DMS 273 (cell line): ENCODE measurements at regions not wholly inside any gene's neighbourhood (a gene's known extent, or its start where the extent isn't known, plus 50 kb on each side); places are given as distances from the start of the nearest gene placed in this dataset.

Experiments used
- DNase-seq: peaks from one replicate; lab custom pipeline; 2025; ENCODE audit not compliant: unreplicated experiment; lab: John Stamatoyannopoulos, UW

DNA sequence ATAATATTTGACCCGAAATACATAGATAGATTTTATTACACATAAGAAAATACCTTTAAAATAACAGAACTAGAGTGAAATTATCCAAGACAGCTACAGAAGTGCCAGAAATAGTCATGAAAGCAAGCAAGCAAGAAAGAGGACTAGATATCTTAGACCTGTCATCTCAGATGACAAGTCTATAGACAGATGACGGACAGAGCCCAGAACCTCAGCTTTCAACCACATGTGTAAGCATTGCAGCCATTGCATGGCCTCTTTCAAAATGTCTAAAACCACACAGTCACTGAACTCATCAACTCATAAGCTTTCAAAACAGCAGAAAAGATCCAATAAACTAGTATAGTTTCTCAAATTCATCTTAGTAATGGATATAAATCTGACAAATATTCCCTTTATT is 59.8 kb upstream of the FHIT start:
- DNase-seq: no peak

DNA sequence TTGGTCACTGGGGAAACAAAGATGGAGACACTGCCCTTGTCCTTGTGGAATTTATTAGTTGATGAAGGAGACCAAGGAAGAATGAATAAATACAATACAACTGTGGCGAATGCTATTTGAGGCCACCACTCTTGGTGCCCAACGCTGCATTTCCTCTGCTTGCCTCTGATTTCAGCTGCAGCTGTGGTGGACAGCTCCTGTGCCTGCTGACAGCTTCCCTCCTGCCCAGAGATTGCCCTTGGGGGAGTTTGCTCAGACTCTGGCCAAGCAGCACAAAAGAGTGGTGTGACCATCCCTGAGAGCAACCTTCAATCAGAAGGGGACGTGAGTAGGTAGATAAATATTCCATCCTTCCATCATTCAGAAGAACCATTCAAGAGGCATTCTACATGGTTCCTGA is 64.6 kb upstream of the FHIT start:
- no peak for DNase-seq

DNA sequence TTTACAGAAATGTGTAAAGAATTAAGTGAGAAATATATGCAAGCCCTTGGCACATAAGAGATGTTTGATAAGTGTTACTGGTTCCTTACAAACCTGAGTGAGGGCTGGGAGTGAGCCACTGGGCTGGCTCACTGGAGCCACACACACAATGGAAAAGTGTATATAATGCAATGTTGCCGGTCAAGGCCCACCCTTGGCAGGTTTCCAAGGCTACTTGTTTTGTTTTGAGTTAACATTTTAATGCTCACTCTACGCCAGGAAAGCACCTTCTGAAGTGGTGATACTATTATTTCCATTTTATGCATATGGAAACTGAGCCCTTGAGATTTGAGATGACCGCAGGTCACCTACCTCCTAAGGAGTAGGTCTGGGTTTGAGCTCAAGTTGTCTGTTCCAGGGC is 71.8 kb upstream of the FHIT start:
- DNase-seq: no peak

DNA sequence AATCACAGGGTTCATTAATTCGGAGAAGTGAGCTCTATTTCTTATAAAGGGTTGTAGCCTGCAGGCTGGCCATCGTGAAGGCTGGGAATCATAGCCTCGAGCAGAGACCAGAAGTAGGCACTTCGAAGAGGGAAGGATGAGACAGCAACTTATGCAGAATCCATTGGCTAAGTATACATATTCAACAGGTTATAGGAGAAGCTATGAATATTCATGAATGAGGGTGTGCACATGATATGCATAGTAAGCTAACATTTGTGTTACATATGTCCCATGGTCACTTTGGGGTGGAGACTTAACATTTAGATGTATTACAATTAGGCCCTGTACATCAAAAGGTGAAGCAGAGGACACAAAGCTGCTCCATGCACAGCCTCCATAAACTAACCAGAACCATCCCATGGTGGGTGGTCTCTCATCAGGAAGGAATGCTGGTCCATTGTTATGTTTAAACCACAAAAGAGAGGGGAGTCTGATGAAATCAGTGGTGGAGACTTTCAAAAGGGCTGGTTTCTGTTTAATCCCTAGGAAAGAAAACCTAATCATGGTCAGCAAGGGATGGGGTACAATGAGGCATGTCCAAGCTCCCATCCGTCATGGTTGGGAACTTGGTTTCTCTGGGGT is 80.8 kb upstream of the FHIT start:
- DNase-seq: no peak

DNA sequence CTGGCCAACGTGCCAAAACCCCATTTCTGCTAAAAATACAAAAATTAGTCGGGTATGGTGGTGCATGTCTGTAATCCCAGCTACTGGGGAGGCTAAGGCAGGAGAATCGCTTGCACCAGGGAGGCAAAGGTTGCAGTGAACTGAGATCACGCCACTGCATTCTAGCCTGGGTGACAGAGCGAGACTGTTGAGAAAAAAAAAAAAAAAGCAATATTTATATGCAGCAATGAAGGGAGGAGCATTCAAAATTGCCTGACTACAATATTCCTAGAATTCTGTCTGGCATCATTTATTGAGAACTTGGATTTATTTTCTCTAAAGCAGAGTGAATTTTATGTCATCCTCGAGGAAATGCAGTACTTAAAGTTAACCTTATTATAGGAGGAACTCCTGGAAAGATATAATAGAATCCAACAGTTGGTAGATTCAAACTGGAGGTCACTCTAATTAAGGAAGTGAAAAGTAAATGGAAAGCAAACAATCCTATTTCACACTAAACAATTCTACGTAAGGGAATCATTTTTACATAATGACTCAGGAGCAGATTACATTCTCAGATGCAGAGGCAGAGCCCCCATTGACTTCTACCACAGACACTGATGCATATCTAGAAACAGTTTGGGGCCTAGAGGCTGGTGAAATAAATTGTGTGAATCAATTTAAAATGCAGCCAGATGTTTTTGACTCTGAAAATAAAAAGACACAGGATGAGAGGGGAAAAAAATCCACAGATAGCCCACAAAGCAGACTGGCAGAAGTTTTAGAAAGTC is 82.1 kb upstream of the FHIT start:
- DNase-seq: no peak

DNA sequence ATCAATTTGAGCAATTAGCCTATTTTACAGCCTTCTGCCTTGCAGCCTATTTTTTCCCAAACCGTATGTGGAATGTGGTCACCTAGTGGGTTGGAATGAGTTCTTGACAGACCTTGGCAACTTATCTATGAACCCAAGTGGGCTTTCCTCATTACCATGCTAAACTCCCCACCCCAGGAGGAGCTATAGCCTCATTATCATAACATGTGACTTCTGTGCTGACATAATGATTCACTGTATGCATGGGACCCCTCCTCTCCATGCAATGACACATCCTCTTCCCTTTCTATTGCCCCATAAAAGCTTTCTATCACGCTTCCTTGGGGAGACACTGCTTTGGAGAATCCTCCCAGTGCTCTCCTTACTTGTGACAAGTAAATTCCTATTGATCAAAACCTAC is 83.5 kb upstream of the FHIT start:
- no peak for DNase-seq

DNA sequence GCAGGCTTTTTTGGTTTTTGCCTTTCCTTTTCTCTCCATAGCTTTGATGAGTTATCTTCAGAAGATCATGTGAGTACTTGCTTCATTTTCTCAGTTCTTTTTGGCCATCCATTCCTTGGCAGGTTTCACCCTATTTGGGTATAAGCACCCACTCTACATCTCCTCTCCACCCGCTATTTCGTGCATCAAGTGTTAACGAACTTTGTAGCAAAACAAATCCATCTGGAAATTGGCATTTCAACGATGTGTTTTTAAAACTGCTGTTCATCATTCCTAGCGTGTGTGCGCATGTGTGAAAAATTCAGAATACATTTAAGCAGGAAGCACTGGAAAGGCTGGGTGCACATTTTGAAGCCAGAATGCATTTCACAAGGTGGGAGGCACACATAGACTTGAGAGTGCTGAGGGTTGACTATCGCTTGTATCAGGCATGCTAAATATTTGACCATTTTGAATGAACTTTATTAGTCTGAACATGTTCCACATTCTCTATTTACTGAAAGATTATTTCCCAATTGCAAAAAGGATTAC is 89.7 kb upstream of the FHIT start:
- no peak for DNase-seq

DNA sequence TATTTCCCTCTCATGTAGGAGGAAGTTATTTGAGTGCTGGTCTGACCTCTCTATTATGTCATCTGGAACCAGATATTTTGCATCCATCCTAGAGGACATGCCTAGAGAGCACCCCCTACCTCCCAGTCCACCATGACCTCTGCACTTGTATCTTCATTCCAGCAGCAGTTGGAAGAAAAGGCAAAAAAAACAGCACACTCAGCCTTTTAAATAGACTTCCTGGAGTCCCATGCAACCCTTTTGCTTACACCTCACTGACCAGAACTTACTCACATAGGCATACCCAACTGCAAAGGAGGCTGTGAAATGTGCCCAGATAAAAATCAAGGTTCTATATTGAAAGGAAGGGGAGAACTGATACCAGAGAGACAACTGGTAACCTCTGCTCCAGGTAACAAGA is 92.3 kb upstream of the FHIT start:
- no peak for DNase-seq

DNA sequence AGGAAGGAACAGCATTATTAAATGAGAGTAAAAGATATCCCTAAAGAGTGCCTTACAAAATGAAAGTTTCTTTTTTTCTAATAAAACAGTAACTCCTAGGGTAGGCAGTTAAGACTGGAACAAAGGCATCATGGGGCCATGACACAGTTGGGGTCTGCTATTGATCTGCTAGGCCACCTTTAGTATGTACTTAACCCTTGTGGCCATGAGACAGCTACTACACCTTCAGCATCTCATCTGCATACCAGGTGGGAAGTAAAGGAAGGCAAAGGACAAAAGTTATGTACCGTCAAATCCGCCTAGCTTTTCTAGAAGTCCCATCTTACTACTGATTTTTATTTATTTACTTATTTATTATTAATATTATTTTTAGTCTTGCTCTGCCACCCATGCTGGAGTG is 93.8 kb upstream of the FHIT start:
- no peak for DNase-seq

DNA sequence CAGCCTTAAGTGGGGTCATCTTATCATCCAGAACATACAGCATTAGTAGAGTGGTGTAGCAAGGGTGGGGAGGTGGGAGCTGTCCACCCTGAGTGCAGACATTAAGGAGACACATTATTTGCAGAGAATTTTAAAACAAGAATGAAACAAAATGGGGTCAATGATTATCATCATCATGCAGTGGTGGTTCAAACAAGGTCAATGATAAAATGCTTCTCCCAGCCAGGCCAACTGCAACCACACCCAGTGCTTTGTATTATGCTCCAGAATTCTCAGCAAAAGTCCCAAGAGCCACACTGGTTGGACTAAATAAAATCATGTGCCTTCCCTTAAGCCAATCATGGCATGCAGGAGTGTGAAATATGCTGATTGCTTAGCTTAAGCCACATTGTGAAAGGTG is 96.7 kb upstream of the FHIT start:
- no peak for DNase-seq

DNA sequence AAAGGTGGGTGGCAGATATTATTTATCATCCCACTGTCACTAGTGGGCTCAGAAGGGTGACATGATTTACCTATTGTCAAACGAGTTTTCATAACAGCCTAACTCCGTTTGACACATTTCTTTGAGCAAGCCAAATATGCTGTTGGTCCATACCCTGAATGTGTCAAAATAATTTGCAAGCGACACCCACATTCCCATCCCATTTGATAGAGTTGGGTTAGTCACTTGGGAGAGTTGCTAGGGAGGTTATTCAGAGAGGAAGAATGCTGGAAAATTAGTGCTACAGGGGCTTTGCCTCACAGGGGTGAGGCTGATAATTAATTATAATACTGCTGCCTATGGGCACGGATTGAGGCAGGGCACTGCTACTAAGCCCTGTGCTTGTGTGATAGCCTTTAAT is 98.5 kb upstream of the FHIT start:
- no peak for DNase-seq

DNA sequence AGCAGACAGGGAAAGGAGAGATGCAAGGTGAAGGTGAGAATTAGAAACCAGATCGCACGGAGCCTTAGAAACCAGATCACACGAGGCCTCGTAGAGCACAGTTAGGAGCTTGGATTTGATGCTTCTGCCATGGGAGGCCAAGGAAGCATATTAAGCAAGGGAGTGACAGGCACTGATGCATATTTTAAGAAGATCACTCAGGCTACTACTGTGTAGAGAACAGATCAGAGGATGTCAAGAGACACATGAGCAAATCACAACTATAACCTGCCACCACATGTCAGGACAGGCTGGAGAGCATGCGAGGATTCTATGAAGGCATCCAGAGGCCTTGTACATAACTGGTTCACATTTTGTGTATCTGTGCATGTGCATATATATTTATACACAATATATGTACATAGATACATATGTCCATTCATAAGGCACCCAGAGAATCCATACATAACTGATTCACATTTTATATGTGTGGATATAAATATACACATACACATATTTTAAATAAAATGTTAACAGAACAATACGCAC is 99.6 kb upstream of the FHIT start:
- DNase-seq: no peak

DNA sequence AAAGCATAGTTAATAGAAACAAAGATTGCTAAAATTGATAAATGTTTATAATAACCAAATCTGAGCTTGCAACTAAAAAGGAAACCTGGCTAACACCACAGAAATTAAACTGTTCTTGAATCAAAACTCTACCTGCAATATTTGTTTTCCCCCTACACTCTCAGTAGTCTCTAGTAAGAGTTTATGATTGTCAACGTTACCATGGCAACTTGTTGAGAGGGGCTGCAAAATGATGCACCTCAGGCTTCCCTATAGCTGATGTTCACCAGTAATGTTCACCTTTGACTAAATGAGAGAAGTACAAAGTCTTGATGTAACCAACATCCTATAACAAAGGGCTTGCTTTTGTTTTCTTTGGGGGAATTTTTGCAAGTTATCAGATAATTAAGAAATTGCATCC is 101.1 kb upstream of the FHIT start:
- no peak for DNase-seq

DNA sequence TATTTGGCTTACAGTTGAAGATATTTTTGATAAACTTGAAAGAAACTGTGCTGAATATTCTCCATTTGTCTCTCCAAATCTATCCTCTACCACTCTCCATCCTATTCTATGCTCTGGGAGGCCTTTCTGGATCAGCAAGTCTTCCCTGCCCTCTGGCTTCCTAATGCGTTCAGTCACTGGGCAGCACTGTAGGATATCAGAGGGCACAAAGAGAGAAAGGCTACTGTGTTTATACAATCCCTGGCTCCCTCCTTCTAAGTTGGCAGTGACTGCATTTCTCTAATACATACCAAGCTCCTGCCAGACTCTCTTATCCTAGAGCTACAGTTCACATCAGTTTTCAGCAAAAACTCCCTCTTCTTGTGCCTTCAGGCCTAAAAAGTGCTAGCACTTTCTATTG is 102.1 kb upstream of the FHIT start:
- no peak for DNase-seq

DNA sequence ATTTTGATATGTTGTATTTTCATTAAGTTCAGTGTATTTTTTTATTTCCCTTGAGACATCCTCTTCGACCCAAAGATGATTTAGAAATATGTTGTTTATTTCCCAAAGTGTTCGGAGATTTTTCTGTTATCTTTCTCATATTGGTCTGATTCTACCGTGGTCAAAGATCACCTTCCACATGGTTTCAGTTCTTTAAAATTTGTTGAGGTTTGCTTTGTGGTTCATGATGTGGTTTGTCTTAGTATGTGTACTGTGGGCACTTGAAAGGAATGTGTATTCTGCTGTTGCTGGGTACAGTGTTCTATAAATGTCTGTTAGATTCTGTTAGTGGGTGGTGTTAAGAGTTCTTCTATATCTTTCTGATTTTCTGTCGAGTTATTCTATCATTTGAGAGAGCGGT is 103.4 kb upstream of the FHIT start:
- DNase-seq: no peak

DNA sequence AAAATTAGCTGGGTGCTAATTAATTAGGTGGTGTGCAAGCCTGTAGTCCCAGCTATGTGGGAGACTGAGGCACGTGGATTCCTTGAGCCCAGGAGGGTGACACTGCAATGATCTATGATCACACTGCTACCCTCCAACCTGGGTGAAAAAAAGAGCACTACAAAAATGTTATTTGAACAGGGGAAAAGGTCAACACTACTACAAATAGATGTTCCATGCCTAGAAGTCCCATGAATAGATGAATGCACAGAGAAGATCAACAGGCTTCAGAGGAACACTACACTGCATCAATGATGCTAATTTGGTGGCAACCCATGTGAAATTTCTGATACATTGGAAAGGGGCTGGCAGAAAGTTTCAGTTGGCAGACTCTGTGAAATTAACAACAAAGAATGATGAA is 105.4 kb upstream of the FHIT start:
- no peak for DNase-seq

DNA sequence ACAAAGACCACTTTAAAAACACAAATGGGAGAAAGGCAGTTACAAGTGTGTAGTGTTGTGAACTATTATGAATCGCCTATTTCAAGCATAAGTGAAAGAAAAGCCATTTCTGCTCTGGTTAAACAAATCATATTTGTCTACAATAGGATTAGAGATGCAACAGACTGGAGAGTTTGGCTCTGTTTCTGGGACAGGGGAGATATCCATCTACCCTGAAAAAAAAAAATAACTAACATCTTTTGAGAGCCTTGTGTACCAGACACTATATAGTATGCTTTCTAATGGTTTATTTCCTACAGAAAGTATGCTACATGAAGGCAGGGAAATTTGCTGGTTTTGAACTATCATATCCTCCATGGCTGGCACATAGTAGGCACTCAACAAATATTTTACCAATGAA is 106.7 kb upstream of the FHIT start:
- DNase-seq: no peak

DNA sequence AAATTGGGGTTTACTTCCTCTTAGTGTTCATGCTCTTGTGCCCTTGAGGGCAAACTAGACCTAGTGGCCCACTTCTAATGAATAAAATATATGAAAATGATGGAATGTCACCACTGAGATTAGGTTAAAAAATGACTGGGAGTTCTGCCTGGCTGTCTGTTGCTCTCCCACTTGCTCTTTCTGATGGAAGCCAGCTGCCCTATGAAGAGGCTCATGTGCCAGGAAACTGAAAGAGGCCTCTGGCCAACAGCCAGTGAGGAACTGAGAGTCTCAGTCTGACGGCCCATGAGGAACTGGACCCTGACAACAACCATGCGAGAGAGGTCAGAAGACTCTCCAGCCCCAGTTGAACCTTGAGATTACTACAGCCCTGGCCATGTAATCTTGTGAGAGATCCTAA is 107.1 kb upstream of the FHIT start:
- DNase-seq: peak; percentile 44

DNA sequence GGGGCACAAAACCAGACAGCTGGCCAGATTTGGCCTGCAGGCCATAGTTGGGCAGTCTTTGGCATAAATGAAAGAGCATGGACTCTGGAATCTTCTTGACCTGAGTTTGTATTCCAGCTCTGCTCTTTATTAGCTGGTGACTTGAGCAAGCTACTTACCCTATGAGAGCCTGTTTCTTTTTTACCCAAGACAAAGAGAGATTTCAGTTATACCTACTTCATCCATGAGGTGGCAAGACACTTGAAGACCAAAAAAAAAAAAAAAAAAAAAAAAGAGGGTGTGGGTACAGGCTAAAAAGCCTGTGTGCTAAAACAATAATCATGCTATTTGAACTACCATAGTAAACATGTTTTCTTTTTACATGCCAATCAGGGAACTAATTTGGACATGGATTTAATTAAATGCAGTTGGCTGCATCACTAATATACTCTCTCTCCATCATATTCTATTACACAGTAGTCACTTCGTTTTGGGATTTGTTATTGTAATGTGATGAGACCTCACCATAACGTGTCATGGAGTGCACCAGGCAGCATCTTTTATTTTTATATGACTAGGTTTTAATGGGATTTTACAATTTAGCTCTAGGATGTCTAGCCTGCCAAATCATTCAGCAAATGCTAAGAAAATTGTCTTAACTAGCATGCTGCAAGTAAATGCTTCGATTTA is 109.2 kb upstream of the FHIT start:
- DNase-seq: peak; percentile 2

DNA sequence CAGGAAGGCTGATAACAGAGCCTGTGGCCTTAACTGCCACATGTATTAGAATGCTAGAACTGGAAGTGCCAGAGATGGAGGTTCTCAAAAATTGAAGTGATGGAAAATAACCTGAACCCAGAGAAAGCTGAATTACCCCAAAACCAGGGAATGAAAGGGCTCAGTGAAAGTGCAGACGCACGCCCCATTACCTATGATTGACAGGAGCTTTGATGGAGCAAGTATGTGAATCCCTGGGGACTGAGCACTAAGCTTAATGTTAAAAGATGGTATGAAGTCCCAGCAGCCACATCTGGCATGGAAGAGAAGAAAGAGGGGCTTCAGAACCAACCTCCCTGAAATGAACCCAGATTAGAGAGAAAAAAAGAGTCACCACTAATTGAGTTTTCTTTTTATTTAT is 118.4 kb upstream of the FHIT start:
- peak; percentile 3 for DNase-seq

DNA sequence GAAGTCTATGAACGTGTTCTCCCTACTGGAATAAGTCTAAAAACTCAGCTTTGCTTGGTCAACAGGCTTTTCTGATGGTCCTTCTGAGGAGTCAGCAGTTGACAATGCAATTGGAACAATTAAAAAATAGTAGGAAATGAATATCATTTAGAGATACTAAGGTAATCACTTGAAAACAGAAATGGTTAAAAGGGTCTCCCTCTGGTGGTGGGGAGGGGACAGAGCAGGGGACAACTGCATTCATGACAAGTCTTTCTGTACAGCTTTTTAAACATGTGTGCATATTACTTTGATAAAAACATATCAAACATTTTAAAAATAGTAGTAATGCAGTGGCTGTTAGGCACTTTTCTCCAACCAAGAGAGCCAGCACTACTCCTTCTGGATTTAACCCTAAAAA is 119.9 kb upstream of the FHIT start:
- peak; percentile 42 for DNase-seq

DNA sequence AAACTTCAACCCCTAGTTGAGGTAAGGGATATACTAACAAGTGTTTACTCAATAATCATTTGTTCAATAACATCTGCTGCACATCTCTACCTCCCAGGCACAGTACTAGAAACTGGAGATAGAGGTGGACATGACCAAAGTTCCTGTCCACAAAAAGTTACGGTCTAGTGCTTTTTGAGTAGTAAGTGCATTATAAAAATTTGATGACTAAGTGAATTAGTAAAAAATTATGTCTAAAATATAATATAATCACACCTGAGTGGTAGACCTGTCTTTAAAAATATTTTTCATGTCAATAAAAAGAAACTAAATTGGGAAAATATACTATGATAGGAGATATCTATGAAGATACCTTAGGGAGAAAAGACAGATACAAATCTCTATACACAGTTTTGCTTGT is 121.5 kb upstream of the FHIT start:
- no peak for DNase-seq
